H9 (cell line): ENCODE measurements at regions not wholly inside any gene's neighbourhood (a gene's known extent, or its start where the extent isn't known, plus 50 kb on each side); places are given as distances from the start of the nearest gene placed in this dataset.

Source experiments
- DNase-seq: peaks from one replicate; pipeline ENCODE4 v3.0.0-alpha.2; 2017
- H2AFZ ChIP-seq: one replicate; pipeline ENCODE4 v1.6.1; 2013; ENCODE audit warnings: mild to moderate bottlenecking, low read length, control low read depth, moderate library complexity
- H2AK5ac ChIP-seq: 2 replicates; pipeline ENCODE4 v1.6.1; 2013; ENCODE audit warnings: low read length, control low read depth, mixed read lengths; ENCODE audit not compliant: insufficient read length
- H2BK120ac ChIP-seq: one replicate; pipeline ENCODE4 v1.6.1; 2013; ENCODE audit warnings: low read depth, mild to moderate bottlenecking, low read length, control low read depth, inconsistent platforms; ENCODE audit not compliant: poor library complexity, severe bottlenecking
- H2BK12ac ChIP-seq: 2 replicates; pipeline ENCODE4 v1.6.1; 2013; ENCODE audit warnings: low read length, control low read depth, mixed read lengths, low read depth; ENCODE audit not compliant: insufficient read length
- H2BK15ac ChIP-seq: 2 replicates; pipeline ENCODE4 v1.6.1; 2013; ENCODE audit warnings: low read depth, low read length, control low read depth
- H2BK20ac ChIP-seq: one replicate; pipeline ENCODE4 v1.6.1; 2013; ENCODE audit warnings: low read depth, mild to moderate bottlenecking, low read length, control low read depth, inconsistent platforms; ENCODE audit not compliant: poor library complexity, severe bottlenecking
- H2BK5ac ChIP-seq: 2 replicates; pipeline ENCODE4 v1.6.1; 2013; ENCODE audit warnings: low read length, control low read depth, mixed read lengths; ENCODE audit not compliant: insufficient read length
- H3K14ac ChIP-seq: 2 replicates; pipeline ENCODE4 v1.6.1; 2013; ENCODE audit warnings: low read length, control low read depth; ENCODE audit not compliant: insufficient read depth
- H3K18ac ChIP-seq: 2 replicates; pipeline ENCODE4 v1.6.1; 2013; ENCODE audit warnings: low read depth, mild to moderate bottlenecking, mixed read lengths, low read length, control low read depth; ENCODE audit not compliant: insufficient read length
- H3K23ac ChIP-seq: 2 replicates; pipeline ENCODE4 v1.6.1; 2013; ENCODE audit warnings: low read length, control low read depth, mixed read lengths, low read depth; ENCODE audit not compliant: insufficient read length
- H3K23me2 ChIP-seq: 2 replicates; pipeline ENCODE4 v1.6.1; 2013; ENCODE audit warnings: low read depth, mild to moderate bottlenecking, mixed read lengths, low read length, control low read depth; ENCODE audit not compliant: insufficient read length, poor library complexity, severe bottlenecking
- H3K27ac ChIP-seq: 2 replicates; pipeline ENCODE4 v1.5.1; 2013; ENCODE audit warnings: low read length, control low read depth, mixed read lengths, low read depth; ENCODE audit not compliant: insufficient read length
- H3K27me3 ChIP-seq: 2 replicates; pipeline ENCODE4 v1.6.1; 2013; ENCODE audit warnings: low read length, control low read depth, inconsistent platforms; ENCODE audit not compliant: insufficient read depth
- H3K4ac ChIP-seq: 2 replicates; pipeline ENCODE4 v1.6.1; 2013; ENCODE audit warnings: low read depth, mild to moderate bottlenecking, control low read depth, inconsistent platforms, low read length, moderate library complexity
- H3K4me1 ChIP-seq: 2 replicates; pipeline ENCODE4 v1.6.1; 2013; ENCODE audit warnings: low read length, control low read depth, inconsistent platforms; ENCODE audit not compliant: insufficient read depth
- H3K4me2 ChIP-seq: 2 replicates; pipeline ENCODE4 v1.6.1; 2013; ENCODE audit warnings: low read length, control low read depth, mixed read lengths; ENCODE audit not compliant: insufficient read length, insufficient read depth
- H3K56ac ChIP-seq: 2 replicates; pipeline ENCODE4 v1.6.1; 2013; ENCODE audit warnings: low read depth, mild to moderate bottlenecking, mixed read lengths, low read length, control low read depth; ENCODE audit not compliant: insufficient read length
- H3K79me1 ChIP-seq: 2 replicates; pipeline ENCODE4 v1.6.1; 2013; ENCODE audit warnings: low read depth, mild to moderate bottlenecking, moderate library complexity, low read length, control low read depth, inconsistent platforms; ENCODE audit not compliant: insufficient read depth, poor library complexity, severe bottlenecking
- H3K79me2 ChIP-seq: 2 replicates; pipeline ENCODE4 v1.6.1; 2013; ENCODE audit warnings: low read length, control low read depth, inconsistent platforms; ENCODE audit not compliant: insufficient read depth
- H3K9ac ChIP-seq: 2 replicates; pipeline ENCODE4 v1.6.1; 2013; ENCODE audit warnings: low read length, control low read depth, mixed read lengths; ENCODE audit not compliant: insufficient read length; ENCODE audit errors: extremely low read depth
- H3K9me3 ChIP-seq: one replicate; pipeline ENCODE4 v1.6.1; 2013; ENCODE audit warnings: low read depth, low read length, inconsistent platforms; ENCODE audit not compliant: control insufficient read depth
- H3T11ph ChIP-seq: one replicate; pipeline ENCODE4 v1.6.1; 2013; ENCODE audit warnings: mild to moderate bottlenecking, low read length, control low read depth, inconsistent platforms
- H4K20me1 ChIP-seq: one replicate; pipeline ENCODE4 v1.6.1; 2013; ENCODE audit not compliant: control insufficient read depth, insufficient read length, insufficient read depth
- H4K5ac ChIP-seq: 2 replicates; pipeline ENCODE4 v1.6.1; 2013; ENCODE audit warnings: low read depth, mild to moderate bottlenecking, mixed read lengths, low read length, control low read depth; ENCODE audit not compliant: insufficient read length
- H4K8ac ChIP-seq: replicated peaks from 2 replicates; pipeline ENCODE4 v1.6.1; 2013; ENCODE audit warnings: low read length, control low read depth, mixed read lengths, low read depth; ENCODE audit not compliant: insufficient read length
- H4K91ac ChIP-seq: 2 replicates; pipeline ENCODE4 v1.6.1; 2013; ENCODE audit warnings: low read depth, mild to moderate bottlenecking, moderate library complexity, mixed read lengths, low read length, control low read depth; ENCODE audit not compliant: insufficient read length
- H3K27ac Mint-ChIP-seq, 3 experiments: 2 replicates in 2 of 3; 3 replicates in 1 of 3; pipeline ENCODE4 v1.8.0; 2020 to 2021; ENCODE audit warnings: mixed read lengths in 3 of 3, mild to moderate bottlenecking in 1 of 3, moderate library complexity in 1 of 3
- H3K27me3 Mint-ChIP-seq: 2 replicates; pipeline ENCODE4 v1.8.0; 2021; ENCODE audit warnings: low read depth, mild to moderate bottlenecking, moderate library complexity, mixed read lengths
- H3K36me3 Mint-ChIP-seq, 3 experiments: 2 replicates in 2 of 3; 3 replicates in 1 of 3; pipeline ENCODE4 v1.8.0; 2020 to 2021; ENCODE audit warnings: low read depth in 3 of 3, mixed read lengths in 3 of 3; ENCODE audit not compliant: insufficient read depth in 1 of 3
- H3K4me1 Mint-ChIP-seq, 2 experiments: 2 replicates each; pipeline ENCODE4 v1.8.0; 2020; ENCODE audit warnings: mixed read lengths in 2 of 2
- H3K4me3 Mint-ChIP-seq, 2 experiments: 2 replicates in 1 of 2; 3 replicates in 1 of 2; pipeline ENCODE4 v1.8.0; 2020 to 2021; ENCODE audit warnings: mild to moderate bottlenecking in 2 of 2, mixed read lengths in 2 of 2, moderate library complexity in 1 of 2
- H3K9me3 Mint-ChIP-seq, 2 experiments: 2 replicates in 1 of 2; 3 replicates in 1 of 2; pipeline ENCODE4 v1.8.0; 2020; ENCODE audit warnings: mild to moderate bottlenecking in 2 of 2, mixed read lengths in 2 of 2, moderate library complexity in 1 of 2
- CTCF ChIP-seq: fragments of 200-600 bp; sonication (generic); conservative IDR thresholded peaks from 3 replicates; pipeline ENCODE4 v1.8.0; 2021; ENCODE audit warnings: antibody characterized with exemption, mild to moderate bottlenecking
- WGBS: extraction: QIAGEN DNeasy Blood & Tissue Kit; methylation state at CpG from one replicate; pipeline ENCODE4 v1.1.7; 2013; ENCODE audit warnings: missing lambda C conversion rate, low lambda C conversion rate, mixed read lengths; ENCODE audit not compliant: insufficient read length; ENCODE audit errors: extremely low coverage; 5-methylcytosine and 5-hydroxymethylcytosine counted together

- Histone ChIP-seq H2AK5ac (no peak overlapping the region), H2BK5ac (no peak overlapping the region), H3K9me3 (no peaks in the 10 kb centered on the region), H4K8ac (no peak overlapping the region), H3K23ac (no peak overlapping the region), H4K5ac (no peak overlapping the region), H4K91ac (no peak overlapping the region), H3K4ac (no peak overlapping the region), H3T11ph (no peak overlapping the region), H3K23me2 (peaks cover 6% of the 10 kb centered on the region), H4K20me1 (no peaks in the 10 kb centered on the region), H3K79me2 (no peaks in the 10 kb centered on the region), H3K14ac (no peak overlapping the region), H3K79me1 (no peaks in the 10 kb centered on the region), H3K27ac (no peak overlapping the region), H2BK20ac (no peak overlapping the region), H2BK15ac (no peak overlapping the region), H2BK120ac (no peak overlapping the region), H3K56ac (no peak overlapping the region), H2BK12ac (no peak overlapping the region), H3K9ac (no peak overlapping the region), H3K18ac (no peak overlapping the region), H3K4me1 (no peaks in the 10 kb centered on the region), H2AFZ (peak overlapping the region; percentile 68), H3K27me3 (no peaks in the 10 kb centered on the region), H3K4me2 (no peak overlapping the region)
- H3K9me3 Mint-ChIP-seq = no peaks in the 10 kb centered on the region
- no peak for TF ChIP-seq CTCF
- H3K36me3 Mint-ChIP-seq = no peaks in the 10 kb centered on the region
- peaks cover 2% of the 10 kb centered on the region for H3K27me3 Mint-ChIP-seq
- H3K4me1 Mint-ChIP-seq = peaks cover 37 to 39% of the 10 kb centered on the region in 2 experiments
- H3K4me3 Mint-ChIP-seq = no peak overlapping the region
- no peak for DNase-seq
- WGBS = no CpG with 5 or more reads among the region's 3 CpGs
- H3K27ac Mint-ChIP-seq = no peak overlapping the region
Measured at GRCh38 chr15:95284933-95285421, 1045.5 kb upstream of the NR2F2 start.
